HEK293T (cell line): ENCODE measurements at regions not wholly inside any gene's neighbourhood (a gene's known extent, or its start where the extent isn't known, plus 50 kb on each side); places are given as distances from the start of the nearest gene placed in this dataset.

Source experiments
- BHLHE40 ChIP-seq: fragments of 450-650 bp; IDR thresholded peaks from 2 replicates; pipeline ENCODE4 v1.6.1; 2016; ENCODE audit warnings: mild to moderate bottlenecking, moderate library complexity, borderline replicate concordance
- ELF4 ChIP-seq: fragments of 450-650 bp; IDR thresholded peaks from 2 replicates; pipeline ENCODE4 v1.6.1; 2017; ENCODE audit warnings: antibody characterized with exemption
- FOXA1 ChIP-seq: fragments of 450-650 bp; IDR thresholded peaks from 2 replicates; pipeline ENCODE4 v1.6.1; 2016; ENCODE audit warnings: mild to moderate bottlenecking
- HDGF ChIP-seq: fragments of 450-650 bp; IDR thresholded peaks from 2 replicates; pipeline ENCODE4 v1.6.1; 2017; ENCODE audit warnings: antibody characterized with exemption, borderline replicate concordance
- SUZ12 ChIP-seq: fragments of 450-650 bp; IDR thresholded peaks from 2 replicates; pipeline ENCODE4 v1.6.1; 2016; ENCODE audit warnings: mild to moderate bottlenecking
- ZNF384 ChIP-seq: fragments of 450-650 bp; IDR thresholded peaks from 2 replicates; pipeline ENCODE4 v1.6.1; 2016

- TF ChIP-seq SUZ12, result no peak
- no peak for TF ChIP-seq FOXA1
- no peak for TF ChIP-seq BHLHE40
- no peak for TF ChIP-seq ZNF384
- no peak for TF ChIP-seq ELF4
- no peak for TF ChIP-seq HDGF
These were observed 387.5 kb downstream of the USP25 start for GRCh38 chr21:16117331-16117730.
